ENCODE measurements at regions not wholly inside any gene's neighbourhood (a gene's known extent, or its start where the extent isn't known, plus 50 kb on each side); places are given as distances from the start of the nearest gene placed in this dataset.

- Histone ChIP-seq H3K9me2 (ENCODE audit: insufficient read depth) (no peaks in the 10 kb centered on the region), H3K27me3 (replicated peaks; ENCODE audit: insufficient read depth) (peaks cover 9% of the 10 kb centered on the region), H3K79me2 (ENCODE audit: insufficient read depth) (no peaks in the 10 kb centered on the region), H2AFZ (no peak overlapping the region), H3K9ac (no peak overlapping the region), H3K4me1 (ENCODE audit: insufficient read depth) (no peaks in the 10 kb centered on the region), H3F3A (ENCODE audit: insufficient read depth) (no peaks in the 10 kb centered on the region), H3K36me3 (ENCODE audit: low read depth) (no peaks in the 10 kb centered on the region), H3K9me3 (ENCODE audit: low read depth) (no peaks in the 10 kb centered on the region), H4K20me1 (ENCODE audit: insufficient read depth) (no peaks in the 10 kb centered on the region), H3K4me2 (ENCODE audit: unreplicated experiment) (no peak overlapping the region), H3K4me3 (no peak overlapping the region), H3K27ac (no peak overlapping the region)
- no peak for TF ChIP-seq EZH2phosphoT487 (IDR thresholded peaks at IDR 0.05; ENCODE audit: insufficient read depth, low read depth)
- TF ChIP-seq EZH2 (IDR thresholded peaks at IDR 0.05; ENCODE audit: insufficient read depth, poor library complexity, severe bottlenecking) = no peak
- WGBS, 2 experiments (ENCODE audit: low coverage in 1 of 2, low lambda C conversion rate in 2 of 2, missing lambda C conversion rate in 2 of 2) = 37 to 41% methylated on average over 5 of the region's 5 CpGs
- no peak for DNase-seq
- in situ Hi-C loops (cut with MboI) = no loop called here
Observed at GRCh38 chr6:1123386-1124375, 188.2 kb upstream of the FOXQ1 start.

- H3K4me1 ChIP-seq (ENCODE audit: insufficient read depth) = no peaks in the 10 kb centered on the region
- no peaks in the 10 kb centered on the region for H4K20me1 ChIP-seq (ENCODE audit: insufficient read depth)
Observed at GRCh38 chr6:1122083-1122482, 189.8 kb upstream of the FOXQ1 start.

GRCh38 chr6:1118287-1118647, 193.6 kb upstream of the FOXQ1 start:
- Histone ChIP-seq H3K9ac (no peak overlapping the region), H3K36me3 (ENCODE audit: low read depth) (no peaks in the 10 kb centered on the region), H3K4me1 (ENCODE audit: insufficient read depth) (no peaks in the 10 kb centered on the region), H3K4me2 (ENCODE audit: unreplicated experiment) (no peak overlapping the region), H3K4me3 (no peak overlapping the region), H3K79me2 (ENCODE audit: insufficient read depth) (no peaks in the 10 kb centered on the region), H3F3A (ENCODE audit: insufficient read depth) (no peaks in the 10 kb centered on the region), H4K20me1 (ENCODE audit: insufficient read depth) (no peaks in the 10 kb centered on the region), H2AFZ (no peak overlapping the region), H3K27ac (no peak overlapping the region), H3K9me3 (ENCODE audit: low read depth) (no peaks in the 10 kb centered on the region), H3K9me2 (ENCODE audit: insufficient read depth) (no peaks in the 10 kb centered on the region), H3K27me3 (replicated peaks; ENCODE audit: insufficient read depth) (peaks cover 14% of the 10 kb centered on the region; the same call in 1 of the 2 replicates)
- TF ChIP-seq EZH2 (IDR thresholded peaks at IDR 0.05; ENCODE audit: insufficient read depth, poor library complexity, severe bottlenecking) (no peak), EZH2phosphoT487 (IDR thresholded peaks at IDR 0.05; ENCODE audit: insufficient read depth, low read depth) (no peak)
- in situ Hi-C loops (cut with MboI) = no loop called here
- DNase-seq = no peak
- 69 to 79% methylated on average over 2 of the region's 2 CpGs for WGBS, 2 experiments (ENCODE audit: low coverage in 1 of 2, low lambda C conversion rate in 2 of 2, missing lambda C conversion rate in 2 of 2)

More at GRCh38 chr6:1122083-1122482, 189.8 kb upstream of the FOXQ1 start:
- Histone ChIP-seq H3K27ac (no peak overlapping the region), H3F3A (ENCODE audit: insufficient read depth) (no peaks in the 10 kb centered on the region), H3K4me3 (no peak overlapping the region), H3K36me3 (ENCODE audit: low read depth) (no peaks in the 10 kb centered on the region), H3K9me3 (ENCODE audit: low read depth) (no peaks in the 10 kb centered on the region), H3K9ac (no peak overlapping the region), H3K4me2 (ENCODE audit: unreplicated experiment) (no peak overlapping the region), H3K79me2 (ENCODE audit: insufficient read depth) (no peaks in the 10 kb centered on the region), H2AFZ (no peak overlapping the region), H3K9me2 (ENCODE audit: insufficient read depth) (no peaks in the 10 kb centered on the region), H3K27me3 (replicated peaks; ENCODE audit: insufficient read depth) (peaks cover 14% of the 10 kb centered on the region)
- in situ Hi-C loops (cut with MboI) = no loop called here
- WGBS, 2 experiments (ENCODE audit: low coverage in 1 of 2, low lambda C conversion rate in 2 of 2, missing lambda C conversion rate in 2 of 2) = 73 to 78% methylated on average over 4 of the region's 4 CpGs
- no peak for DNase-seq
- TF ChIP-seq EZH2 (IDR thresholded peaks at IDR 0.05; ENCODE audit: insufficient read depth, poor library complexity, severe bottlenecking) (no peak), EZH2phosphoT487 (IDR thresholded peaks at IDR 0.05; ENCODE audit: insufficient read depth, low read depth) (no peak)

GRCh38 chr6:1117530-1118286, 194.2 kb upstream of the FOXQ1 start:
- H3K27me3 ChIP-seq (replicated peaks; ENCODE audit: insufficient read depth) = 0 out of 2 replicates have a peak, but pooled peaks cover 14% of the 10 kb centered on the region
- no peak overlapping the region for H3K4me2 ChIP-seq (ENCODE audit: unreplicated experiment)
- no peaks in the 10 kb centered on the region for H3K9me2 ChIP-seq (ENCODE audit: insufficient read depth)
- H3F3A ChIP-seq (ENCODE audit: insufficient read depth) = no peaks in the 10 kb centered on the region
- no peaks in the 10 kb centered on the region for H4K20me1 ChIP-seq (ENCODE audit: insufficient read depth)
- H3K9me3 ChIP-seq (ENCODE audit: low read depth) = no peaks in the 10 kb centered on the region
- DNase-seq = no peak
- no peak overlapping the region for H3K9ac ChIP-seq
- TF ChIP-seq EZH2 (IDR thresholded peaks at IDR 0.05; ENCODE audit: insufficient read depth, poor library complexity, severe bottlenecking) (no peak), EZH2phosphoT487 (IDR thresholded peaks at IDR 0.05; ENCODE audit: insufficient read depth, low read depth) (no peak)
- in situ Hi-C loops (cut with MboI) = no loop called here
- no peak overlapping the region for H2AFZ ChIP-seq
- no peaks in the 10 kb centered on the region for H3K79me2 ChIP-seq (ENCODE audit: insufficient read depth)
- no peak overlapping the region for H3K4me3 ChIP-seq
- no peaks in the 10 kb centered on the region for H3K4me1 ChIP-seq (ENCODE audit: insufficient read depth)
- no peaks in the 10 kb centered on the region for H3K36me3 ChIP-seq (ENCODE audit: low read depth)
- WGBS, 2 experiments (ENCODE audit: low coverage in 1 of 2, low lambda C conversion rate in 2 of 2, missing lambda C conversion rate in 2 of 2) = 60 to 74% methylated on average over 6 of the region's 6 CpGs
- no peak overlapping the region for H3K27ac ChIP-seq

Data from GM23248 (cell line).